Right hindlimb (tissue), 1 donor: ENCODE measurements at regions not wholly inside any gene's neighbourhood (a gene's known extent, or its start where the extent isn't known, plus 50 kb on each side); places are given as distances from the start of the nearest gene placed in this dataset.

ENCODE experiments used
- DNase-seq: peaks from one replicate; pipeline ENCODE4 v3.0.0-alpha.2; 2018

DNA sequence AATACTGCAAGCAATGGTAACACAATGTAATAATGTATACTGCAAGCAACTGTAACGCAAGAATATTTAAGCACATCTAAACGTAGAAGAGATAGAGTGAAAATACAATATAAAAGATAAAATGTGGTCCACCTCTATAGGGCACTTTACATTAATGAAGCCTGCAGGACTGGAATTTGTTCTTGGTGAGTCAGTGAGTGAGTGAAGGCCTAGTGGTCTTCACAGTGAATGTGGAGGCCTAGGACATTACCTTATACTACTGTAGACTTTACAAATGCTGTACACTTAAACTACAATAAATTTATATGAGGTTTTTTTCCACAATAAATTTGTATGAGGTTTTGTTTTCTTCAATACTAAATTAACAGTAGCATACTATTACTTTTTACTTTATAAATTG is 287.4 kb upstream of the SNX7 start:
- DNase-seq = no peak

DNA sequence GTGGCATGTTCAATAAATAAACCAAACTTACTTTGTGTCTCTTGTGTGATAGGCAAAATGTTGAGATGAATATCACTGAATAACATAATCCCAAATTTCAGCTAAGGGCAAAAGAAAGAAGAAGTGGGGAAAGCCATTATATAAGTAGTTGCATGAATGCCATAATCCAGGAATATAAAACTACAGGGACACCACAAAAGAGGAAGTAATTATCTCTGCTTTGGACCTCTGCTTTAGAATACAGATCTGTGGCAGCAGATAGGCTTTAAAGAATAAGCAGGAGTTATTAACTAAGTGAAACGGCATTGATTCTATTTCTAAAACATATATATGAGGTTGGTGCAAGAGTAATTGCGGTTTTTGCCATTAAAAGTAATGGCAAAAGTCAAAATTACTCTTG is 288.5 kb upstream of the SNX7 start:
- DNase-seq = no peak

DNA sequence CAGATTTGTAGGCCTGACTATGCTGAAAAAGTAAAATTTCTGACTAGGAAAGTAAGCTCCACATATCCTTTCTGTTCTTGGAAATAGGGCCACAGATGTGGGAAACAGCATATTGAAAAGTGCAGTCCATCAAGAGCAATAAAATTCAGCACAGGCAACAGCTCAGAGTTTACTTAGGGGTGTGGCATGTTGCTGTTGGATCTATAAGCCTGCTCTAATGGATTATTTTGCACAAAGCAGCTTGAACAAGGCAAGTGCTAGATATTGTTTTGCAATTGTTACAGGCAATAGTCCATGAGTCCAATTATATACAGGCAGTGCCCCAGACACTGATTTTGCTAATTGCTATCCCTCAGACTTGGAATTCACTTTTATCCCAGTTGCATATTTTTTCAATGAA is 289.8 kb upstream of the SNX7 start:
- no peak for DNase-seq

DNA sequence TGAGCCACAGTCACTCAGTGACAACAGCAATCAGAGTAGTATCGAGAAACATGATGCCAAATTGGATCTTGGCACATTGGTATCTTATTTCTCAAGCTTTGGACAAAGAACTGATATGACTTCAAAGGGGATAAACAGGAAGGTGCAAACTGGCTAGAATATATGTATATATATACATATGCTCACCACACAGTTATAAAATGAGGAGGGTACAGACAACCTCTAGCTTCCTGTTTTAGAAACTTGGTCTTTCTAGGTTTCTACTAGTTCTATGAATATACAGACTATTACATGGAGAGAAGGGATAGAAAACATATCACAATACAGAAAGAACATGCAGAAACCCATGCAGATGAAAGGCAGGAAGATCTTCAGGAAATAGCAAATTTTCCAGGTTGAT is 292.1 kb upstream of the SNX7 start:
- DNase-seq = no peak

DNA sequence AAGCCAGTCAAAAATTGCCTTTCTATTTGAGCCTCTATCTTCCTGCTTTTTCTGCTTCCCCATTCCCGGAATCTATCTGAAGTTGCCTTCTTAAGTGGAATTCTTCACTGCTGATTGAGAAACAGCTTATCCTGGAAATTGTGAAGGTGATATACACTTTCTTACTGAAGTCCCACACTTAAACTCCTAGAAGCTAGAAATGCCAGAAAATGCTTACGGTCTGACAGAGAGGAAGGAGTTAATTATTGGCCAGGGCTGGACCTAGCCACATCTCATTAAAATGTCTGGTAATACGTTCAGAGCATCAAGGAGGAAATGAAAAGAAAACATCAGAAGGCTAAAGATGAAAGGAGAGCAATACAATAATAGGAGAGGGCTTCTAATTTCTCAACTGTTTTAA is 292.5 kb upstream of the SNX7 start:
- DNase-seq = no peak

DNA sequence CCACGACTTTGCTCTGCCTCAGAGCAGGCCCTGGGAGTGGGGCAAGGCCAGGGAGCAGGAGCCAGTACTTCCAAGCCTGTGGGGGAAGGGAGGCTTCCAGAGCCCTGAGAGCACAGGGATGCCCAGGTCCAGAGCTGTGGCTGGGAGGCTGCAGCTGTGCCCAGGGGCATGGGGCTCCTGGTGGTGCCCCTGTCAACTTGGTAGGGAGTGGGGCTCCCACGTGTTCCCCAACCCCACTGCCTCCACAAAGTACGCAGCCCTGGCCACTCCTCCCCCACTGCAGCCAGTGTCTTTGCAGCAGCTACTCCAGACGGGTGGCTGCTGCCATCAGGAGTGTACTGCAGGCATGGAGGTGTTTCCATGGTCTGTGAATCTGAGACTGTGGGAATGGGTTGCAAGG is 294.1 kb upstream of the SNX7 start:
- DNase-seq = no peak

DNA sequence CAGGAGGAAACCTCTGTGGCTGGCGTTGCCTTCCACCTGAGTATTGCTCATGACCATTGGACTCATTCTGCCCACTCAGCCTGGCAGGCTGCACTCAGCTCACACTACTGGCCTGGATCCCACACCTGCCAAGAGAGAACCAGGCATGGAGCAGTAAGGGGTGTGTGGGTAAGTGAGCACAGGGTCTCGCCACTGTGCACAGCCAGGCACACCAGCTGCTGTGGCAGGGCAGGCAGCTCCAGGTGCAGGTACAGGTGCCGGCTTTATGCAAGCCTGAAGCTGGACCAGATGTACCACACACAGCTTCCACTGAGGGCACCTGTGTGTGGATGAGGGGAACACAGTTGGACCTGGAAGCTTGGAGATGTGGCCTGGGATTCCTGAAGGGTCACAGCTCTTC is 295.2 kb upstream of the SNX7 start:
- DNase-seq = no peak

DNA sequence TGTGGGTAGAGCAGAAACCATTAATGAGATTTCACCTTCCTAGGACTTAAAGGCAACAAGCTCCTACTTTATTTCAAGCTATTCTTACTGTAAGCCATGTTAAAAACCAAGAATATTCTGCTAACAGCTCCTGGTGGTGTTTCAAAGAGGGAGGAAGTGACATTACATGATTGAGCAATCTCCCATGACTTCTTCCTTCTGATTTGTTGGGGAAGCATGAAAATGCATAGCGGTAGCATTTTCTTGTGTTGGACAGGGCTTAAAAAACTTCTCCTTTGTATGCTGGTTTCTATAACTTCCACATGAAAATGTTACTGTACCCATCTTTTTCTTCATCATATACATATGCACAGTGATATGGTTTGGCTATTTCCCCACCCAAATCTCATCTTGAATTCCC is 297.0 kb upstream of the SNX7 start:
- no peak for DNase-seq

DNA sequence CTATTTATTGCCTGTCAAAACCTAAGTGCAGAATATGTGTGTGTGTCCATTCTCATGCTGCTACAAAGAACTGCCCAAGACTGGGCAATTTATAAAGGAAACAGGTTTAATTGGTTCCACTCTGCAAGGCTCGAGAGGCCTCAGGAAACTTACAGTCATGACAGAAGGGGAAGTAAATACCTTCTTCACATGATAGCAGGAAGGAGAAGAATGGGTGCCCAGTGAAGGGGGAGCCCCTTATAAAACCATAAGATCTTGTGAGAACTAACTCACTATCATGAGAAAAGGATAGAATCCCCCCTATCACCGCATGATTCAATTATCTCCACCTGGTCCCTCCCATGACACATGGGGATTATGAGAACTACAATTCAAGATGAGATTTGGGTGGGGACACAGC is 300.7 kb upstream of the SNX7 start:
- no peak for DNase-seq

DNA sequence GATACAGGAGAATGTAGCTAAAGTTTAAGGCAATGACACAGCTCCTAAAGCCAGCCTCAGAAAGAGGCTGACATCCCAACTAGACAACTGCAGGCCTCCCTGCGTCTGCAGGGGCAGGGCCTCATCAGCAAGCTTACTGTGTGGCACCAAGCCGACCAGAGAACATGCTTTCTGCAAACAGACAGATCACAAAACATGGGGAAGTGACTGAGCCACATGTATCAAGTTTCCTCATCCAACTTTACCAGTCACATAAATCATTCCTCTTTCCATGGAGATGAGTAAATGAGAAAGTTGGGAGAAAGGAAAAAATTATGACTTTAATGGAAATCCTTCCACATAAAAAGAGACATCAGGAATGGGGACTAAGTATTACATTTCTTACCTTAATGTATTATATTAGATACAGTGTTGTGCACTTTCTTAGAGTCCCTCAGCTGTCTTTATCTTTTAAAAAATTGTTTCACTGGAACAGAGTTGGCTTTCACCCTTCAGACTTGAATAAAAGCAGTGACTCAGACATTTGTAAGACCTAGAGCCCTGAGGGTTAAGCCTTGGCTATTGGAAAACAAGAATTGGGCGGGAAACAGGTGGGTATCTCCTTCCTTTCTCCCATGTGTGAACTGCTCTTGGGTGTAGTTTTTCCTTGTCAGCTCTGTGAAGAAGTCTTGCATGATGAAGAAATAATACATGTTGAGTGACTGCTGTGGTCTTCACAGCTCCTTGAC is 305.7 kb upstream of the SNX7 start:
- no peak for DNase-seq

DNA sequence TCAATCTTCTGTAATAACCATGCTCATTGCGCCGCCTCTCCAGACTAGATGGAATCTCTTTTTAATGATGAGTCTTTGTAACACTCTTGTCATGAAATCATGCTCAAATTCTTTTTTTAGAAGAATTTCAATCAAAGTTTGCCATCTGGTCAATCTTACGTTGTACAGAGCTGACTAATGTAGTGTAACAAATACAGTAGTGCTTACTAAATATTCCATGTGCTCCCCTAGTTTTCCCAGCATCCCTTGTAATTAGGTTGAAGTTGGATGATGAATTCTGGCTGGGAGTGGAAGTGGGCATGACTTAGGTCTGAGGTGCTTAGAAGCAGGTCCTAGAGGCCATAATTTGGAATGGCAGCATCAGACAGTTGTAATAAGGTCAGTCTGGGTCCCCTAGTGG is 309.1 kb upstream of the SNX7 start:
- no peak for DNase-seq

DNA sequence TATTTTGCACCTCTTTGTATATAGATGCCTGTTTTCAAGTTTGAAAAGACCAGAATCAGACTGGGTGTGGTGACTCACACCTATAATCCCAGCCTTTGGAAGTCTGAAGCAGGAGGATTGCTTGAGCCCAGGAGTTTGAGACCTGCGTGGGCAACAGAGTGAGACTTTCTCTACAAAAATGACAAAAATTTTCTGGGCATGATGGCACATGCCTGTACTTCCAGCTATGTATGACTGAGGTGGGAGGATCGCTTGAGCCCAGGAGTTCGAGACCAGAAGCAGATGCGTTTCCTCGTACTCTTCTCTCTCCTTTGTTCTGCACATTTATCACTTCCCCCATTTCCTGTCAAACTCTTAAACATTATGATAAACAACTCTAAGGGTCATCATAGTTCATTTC is 310.0 kb upstream of the SNX7 start:
- DNase-seq = no peak

DNA sequence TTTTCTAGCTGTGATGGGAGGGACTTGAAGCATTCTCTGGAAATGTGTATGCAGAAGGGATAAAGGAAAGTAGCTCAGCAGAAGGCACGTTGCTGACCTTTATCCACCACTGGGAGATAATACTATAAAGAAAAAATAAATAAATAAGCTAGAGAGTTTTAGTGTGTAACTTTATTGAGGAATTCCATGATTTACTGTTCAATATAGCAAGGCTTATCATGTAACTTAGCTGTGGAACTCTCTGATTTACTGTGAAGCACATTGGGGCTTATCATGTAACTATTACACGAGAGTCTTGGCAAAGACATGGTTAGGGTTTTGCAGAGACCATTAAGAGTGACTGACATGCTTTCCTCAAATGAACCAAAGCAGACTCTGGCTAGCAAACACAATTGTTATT is 316.1 kb upstream of the SNX7 start:
- no peak for DNase-seq

DNA sequence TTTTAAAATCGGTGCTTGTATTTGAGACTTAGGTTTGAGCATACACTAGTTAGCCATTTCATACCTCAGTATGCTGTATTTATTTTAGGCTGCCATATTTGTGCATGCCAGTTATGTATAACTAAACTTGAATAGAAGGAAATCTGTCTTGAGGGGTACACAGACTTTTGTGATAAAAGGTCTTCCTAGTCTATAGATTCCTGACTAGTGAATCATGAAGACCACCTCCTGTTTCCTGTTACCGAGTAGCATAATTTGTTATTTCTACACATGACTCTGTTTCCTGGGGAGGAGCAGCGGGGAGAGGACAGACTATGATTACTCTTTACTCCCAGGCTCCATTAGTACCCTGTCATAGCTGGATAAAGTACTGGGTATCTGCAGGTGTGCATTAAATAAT is 316.8 kb upstream of the SNX7 start:
- DNase-seq = no peak

DNA sequence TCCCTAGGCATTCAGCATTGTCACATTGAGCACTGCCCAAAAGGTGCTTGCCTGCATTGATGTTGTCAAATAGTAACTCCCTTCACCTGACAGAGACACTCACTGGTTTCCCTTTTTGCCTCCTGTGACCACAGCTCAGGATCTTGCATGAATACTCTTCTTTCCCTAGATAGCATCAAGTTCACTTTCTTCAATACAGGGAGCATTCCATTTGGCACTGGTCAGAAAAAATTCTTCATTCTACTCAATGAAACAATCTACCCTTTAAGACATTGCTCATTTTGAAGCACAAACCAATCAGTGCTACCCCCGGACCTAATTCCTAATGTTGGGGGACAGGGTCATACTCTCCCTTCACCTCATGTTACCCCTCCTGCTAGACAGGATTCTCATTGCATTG is 319.0 kb upstream of the SNX7 start:
- no peak for DNase-seq

DNA sequence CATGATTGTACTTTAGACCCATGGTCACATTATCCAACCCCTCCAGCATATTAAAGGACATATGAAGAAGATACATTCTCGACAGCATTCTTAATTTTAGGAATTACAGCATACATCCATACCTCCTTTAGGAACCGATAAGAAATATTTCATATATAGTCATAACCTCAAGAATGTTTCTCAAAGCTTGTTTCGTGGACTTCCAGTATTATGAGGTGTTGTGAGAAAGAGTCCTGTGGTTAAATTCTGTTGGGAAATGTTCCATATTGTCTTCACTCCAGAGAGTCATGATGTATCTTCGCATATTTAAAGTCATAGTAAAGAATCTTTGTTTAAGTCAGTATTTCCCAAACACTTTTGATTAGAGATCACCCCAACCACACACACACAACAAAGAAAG is 321.0 kb upstream of the SNX7 start:
- no peak for DNase-seq

DNA sequence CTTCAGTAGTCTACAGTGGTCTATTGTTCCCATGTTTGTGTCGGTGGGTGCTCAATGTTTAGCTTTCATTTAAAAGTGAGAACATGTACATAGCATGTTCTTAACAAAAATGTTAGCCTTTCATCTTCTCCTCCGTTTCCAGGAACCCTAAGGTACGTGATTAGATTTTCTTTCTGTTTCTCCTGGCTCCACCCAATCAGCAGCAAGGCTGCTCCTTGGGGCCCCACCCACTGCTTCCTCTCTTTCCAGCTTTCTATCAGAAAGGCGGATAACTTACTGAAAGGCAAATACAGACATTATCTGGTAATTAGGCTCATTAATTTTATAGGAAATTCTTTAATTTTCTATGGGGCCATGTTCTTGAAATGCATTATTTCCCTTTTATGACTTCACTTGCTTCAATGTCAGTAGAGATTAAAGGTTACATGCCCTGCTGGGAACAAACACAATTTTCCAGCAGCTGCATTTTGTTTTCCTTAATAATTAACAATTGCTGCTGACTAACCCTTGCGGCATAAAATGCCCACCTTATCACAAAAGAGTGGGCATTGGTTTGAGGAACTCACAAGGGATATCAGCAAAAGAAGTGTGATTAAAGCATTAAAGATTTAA is 324.9 kb upstream of the SNX7 start:
- DNase-seq = no peak

DNA sequence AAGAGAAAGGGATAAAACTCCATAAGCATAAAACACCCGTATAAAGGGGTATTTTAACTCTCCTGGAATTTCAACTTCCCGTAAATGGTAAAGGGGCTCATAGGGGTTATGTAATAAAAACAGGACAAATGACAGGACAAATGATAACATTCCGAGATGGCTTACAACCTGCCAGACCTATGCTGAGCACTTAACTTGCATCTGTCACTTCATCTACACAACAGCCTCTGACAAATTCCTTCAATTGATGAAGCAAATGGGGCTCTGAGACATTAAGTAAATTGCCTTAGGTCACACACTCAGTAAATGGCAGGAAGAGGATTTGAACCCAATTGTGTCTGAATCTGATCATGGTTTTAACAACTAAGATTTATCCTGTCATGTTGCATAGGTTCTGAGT is 327.6 kb upstream of the SNX7 start:
- DNase-seq = no peak

DNA sequence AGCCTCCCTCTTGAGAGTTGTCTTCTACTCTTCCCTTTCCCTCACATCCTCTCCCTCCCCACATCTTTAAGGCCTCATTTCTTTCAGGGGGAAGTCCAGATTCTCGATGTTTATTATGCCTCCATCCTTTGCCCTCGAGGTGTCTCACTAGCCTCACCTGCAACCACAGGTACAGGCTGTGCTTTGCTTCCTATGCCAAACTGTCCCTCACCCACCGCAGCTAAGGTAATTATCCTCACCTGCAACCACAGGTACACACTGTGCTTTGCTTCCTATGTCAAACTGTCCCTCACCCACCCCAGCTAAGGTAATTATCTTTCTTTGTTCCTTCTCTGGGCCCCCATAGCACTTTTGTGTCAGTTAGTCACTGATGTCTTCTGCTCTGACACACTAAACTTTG is 328.1 kb upstream of the SNX7 start:
- no peak for DNase-seq

DNA sequence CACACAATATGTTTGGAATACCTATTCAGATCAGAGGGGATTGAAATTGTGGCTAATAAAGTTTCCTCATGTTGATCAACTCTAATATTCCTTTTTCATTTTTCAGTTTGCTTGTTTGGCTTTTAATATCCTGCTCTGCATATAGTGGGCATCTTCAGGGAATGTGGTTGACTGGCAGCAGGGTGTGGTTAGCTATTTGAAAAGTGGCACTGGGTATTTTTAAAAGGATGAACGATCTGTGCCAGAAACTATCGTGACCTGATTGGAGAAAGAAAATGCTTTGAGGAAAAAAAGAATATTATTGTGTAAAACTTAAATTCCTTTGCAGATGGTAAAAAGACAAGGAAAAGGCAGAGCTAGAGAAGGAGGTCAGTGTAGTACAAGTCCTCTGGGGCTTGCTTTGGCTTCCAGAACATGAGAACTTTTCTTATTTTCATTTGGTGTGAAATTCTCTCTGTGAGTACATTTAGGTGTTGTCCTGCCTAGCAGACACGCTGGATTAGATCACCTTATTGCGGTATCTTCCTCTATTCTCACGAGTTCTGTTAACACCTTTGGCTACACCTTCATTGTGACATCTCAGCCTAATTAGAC is 329.7 kb upstream of the SNX7 start:
- DNase-seq = no peak

DNA sequence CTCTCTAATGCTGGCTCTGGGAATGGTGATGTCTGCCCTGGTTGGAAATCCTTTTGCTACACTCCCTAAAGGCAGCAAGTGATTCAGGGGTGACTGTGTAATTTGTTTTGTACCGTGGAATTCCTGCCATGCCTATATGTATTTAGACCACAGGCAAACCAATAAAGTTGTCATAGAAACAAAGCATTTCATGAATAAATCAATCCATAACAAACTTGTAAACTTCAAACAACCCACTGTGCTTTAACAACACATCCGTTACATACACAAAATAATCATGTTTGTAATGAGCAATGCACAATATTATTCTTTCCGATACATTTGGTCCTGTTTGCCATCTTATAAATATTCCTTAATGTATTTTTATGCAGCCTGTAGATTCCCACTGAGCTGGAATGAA is 330.3 kb upstream of the SNX7 start:
- no peak for DNase-seq

DNA sequence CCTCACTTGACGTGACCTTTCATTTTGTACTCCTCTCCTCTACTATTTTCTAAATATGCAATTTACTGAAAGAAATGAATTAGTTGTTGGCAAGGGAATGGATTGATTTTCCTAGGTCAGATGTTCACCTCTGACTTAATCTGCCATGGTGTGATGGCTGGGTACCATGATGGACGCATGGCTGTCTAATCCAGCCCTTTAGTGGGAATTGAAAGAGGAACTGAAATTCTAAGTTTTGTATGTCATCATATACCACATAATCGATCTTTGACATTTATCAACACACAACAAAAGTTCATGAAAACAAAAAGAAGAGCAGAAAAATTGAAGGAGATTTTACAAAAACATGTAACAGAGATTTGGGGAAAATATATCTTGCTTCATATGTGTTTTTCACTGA is 331.3 kb upstream of the SNX7 start:
- no peak for DNase-seq

DNA sequence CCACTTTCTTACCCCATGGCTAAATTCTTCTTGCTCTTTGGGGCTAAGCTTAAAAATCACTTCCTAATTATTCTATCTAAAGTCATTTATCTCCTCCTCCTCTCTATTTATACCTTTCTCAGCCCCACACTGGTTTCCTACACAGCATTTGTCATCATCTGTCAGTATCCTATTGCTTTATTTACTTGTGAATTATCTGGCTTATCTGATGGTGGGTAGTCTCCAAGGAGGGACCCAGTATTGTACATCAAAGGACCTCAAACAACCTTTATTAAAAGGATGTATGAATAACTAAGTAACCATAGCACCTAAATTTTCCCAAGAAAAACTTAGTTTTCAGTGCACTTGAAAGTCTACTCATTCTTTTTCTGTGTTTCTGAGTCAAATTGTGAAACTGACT is 332.7 kb upstream of the SNX7 start:
- DNase-seq = no peak

DNA sequence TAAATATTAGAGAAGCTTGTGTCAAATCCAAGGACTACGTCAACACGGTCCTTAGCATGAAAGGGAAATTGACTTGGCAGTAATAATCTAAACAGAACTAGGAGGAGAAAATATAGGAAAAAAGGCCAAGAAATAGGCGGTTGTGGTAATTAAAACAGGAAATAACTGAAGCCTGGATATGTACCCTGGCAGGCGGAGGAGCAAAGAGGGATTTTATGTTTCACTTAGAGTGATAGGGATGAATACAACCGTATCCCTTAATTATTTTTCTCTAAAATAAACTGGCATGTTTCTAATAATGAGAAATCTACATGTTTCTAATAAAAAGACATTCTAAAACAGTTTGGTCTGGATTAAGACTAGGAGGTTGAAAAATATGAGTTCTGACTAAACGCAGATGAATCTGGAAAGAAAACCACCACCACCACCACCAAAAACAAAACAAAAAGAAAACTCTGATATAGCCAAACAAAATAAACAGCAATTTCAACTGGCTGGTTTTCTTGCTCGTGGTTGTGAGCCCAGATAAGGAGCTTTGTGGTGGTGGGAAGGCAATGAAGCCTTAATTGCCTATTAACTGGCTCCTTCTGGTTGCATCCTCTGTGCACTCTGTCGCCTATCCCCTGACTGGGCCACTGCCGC is 334.2 kb upstream of the SNX7 start:
- DNase-seq = no peak
